Keratinocyte (primary cell): ENCODE measurements at regions not wholly inside any gene's neighbourhood (a gene's known extent, or its start where the extent isn't known, plus 50 kb on each side); places are given as distances from the start of the nearest gene placed in this dataset.

Experiments
- CTCF ChIP-seq, 3 experiments: IDR thresholded peaks in 1 of 3; conservative IDR thresholded peaks in 1 of 3; optimal IDR thresholded peaks in 1 of 3; 2 replicates in 2 of 3; 3 replicates in 1 of 3; pipeline versions ENCODE3 to v1.5.1; 2011; ENCODE audit warnings: low read length in 3 of 3, mild to moderate bottlenecking in 3 of 3, moderate library complexity in 2 of 3, control low read depth in 1 of 3, inconsistent platforms in 1 of 3; ENCODE audit not compliant: insufficient read depth in 2 of 3; ENCODE audit errors: extremely low read depth in 1 of 3
- EZH2 ChIP-seq: IDR thresholded peaks from one replicate; pipeline ENCODE4 v1.6.1; 2012; ENCODE audit warnings: inconsistent platforms, mild to moderate bottlenecking, low read length, moderate library complexity

- TF ChIP-seq EZH2 = no peak
- TF ChIP-seq CTCF (optimal IDR thresholded peaks at IDR 0.05 in 1 of 3, IDR thresholded peaks at IDR 0.05 in 1 of 3, conservative IDR thresholded peaks at IDR 0.05 in 1 of 3; ENCODE audit: extremely low read depth in 1 of 3, insufficient read depth in 2 of 3, low read length in 3 of 3) = no peak
Measured at GRCh38 chr13:107617527-107617926, 597.8 kb downstream of the LIG4 start.
